Gastroesophageal sphincter (tissue), 3 donors: ENCODE measurements at regions not wholly inside any gene's neighbourhood (a gene's known extent, or its start where the extent isn't known, plus 50 kb on each side); places are given as distances from the start of the nearest gene placed in this dataset.

ENCODE experiments used
- EP300 ChIP-seq: sonication (generic); formaldehyde crosslinking; IDR thresholded peaks from one replicate; pipeline ENCODE4 v1.6.1; 2017; ENCODE audit warnings: antibody characterized with exemption, mild to moderate bottlenecking
- POLR2A ChIP-seq, 2 donors: fragments of 450-650 bp; IDR thresholded peaks; one replicate each; pipeline ENCODE4 v1.6.1; 2017; ENCODE audit warnings: antibody characterized with exemption in 2 of 2, mild to moderate bottlenecking in 2 of 2, moderate library complexity in 1 of 2
- POLR2AphosphoS5 ChIP-seq: sonication (generic); formaldehyde crosslinking; IDR thresholded peaks from one replicate; pipeline ENCODE4 v1.6.1; 2017; ENCODE audit warnings: antibody characterized with exemption
- TF ChIP-seq, protein P1 (sequence below), 4 experiments: fragments of 200-600 bp in 2 of 4; fragments of 450-650 bp in 2 of 4; sonication (generic) in 1 of 4; IDR thresholded peaks; one replicate each; pipeline ENCODE4 v1.5.1; 2017 to 2019; ENCODE audit warnings: antibody characterized with exemption in 4 of 4, mild to moderate bottlenecking in 2 of 4, moderate library complexity in 2 of 4

DNA sequence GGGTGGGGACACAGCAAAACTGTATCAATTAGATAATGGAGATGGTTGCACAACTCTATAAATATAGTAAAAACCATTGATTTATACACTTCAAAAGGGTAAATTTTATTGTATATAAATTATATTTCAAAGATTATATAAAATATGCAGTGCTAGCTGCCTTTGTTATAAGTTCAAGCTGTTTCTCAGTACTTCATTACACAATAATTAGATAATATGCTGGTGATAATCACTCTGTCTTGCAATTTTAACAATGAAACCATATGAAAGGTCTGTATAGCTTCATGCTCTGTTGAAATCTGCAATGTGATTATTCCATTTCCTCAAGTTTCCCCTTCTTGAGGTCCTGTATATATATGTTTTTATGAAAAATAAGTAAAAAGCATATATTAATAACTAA, 73.4 kb upstream of the PLS3 start:
- TF ChIP-seq POLR2A (IDR thresholded peaks at IDR 0.05) (no peak), POLR2AphosphoS5 (no peak), EP300 (no peak)
- TF ChIP-seq, protein P1, sequence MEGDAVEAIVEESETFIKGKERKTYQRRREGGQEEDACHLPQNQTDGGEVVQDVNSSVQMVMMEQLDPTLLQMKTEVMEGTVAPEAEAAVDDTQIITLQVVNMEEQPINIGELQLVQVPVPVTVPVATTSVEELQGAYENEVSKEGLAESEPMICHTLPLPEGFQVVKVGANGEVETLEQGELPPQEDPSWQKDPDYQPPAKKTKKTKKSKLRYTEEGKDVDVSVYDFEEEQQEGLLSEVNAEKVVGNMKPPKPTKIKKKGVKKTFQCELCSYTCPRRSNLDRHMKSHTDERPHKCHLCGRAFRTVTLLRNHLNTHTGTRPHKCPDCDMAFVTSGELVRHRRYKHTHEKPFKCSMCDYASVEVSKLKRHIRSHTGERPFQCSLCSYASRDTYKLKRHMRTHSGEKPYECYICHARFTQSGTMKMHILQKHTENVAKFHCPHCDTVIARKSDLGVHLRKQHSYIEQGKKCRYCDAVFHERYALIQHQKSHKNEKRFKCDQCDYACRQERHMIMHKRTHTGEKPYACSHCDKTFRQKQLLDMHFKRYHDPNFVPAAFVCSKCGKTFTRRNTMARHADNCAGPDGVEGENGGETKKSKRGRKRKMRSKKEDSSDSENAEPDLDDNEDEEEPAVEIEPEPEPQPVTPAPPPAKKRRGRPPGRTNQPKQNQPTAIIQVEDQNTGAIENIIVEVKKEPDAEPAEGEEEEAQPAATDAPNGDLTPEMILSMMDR (IDR thresholded peaks at IDR 0.05) = no peak
